ENCODE measurements at regions not wholly inside any gene's neighbourhood (a gene's known extent, or its start where the extent isn't known, plus 50 kb on each side); places are given as distances from the start of the nearest gene placed in this dataset.

DNA sequence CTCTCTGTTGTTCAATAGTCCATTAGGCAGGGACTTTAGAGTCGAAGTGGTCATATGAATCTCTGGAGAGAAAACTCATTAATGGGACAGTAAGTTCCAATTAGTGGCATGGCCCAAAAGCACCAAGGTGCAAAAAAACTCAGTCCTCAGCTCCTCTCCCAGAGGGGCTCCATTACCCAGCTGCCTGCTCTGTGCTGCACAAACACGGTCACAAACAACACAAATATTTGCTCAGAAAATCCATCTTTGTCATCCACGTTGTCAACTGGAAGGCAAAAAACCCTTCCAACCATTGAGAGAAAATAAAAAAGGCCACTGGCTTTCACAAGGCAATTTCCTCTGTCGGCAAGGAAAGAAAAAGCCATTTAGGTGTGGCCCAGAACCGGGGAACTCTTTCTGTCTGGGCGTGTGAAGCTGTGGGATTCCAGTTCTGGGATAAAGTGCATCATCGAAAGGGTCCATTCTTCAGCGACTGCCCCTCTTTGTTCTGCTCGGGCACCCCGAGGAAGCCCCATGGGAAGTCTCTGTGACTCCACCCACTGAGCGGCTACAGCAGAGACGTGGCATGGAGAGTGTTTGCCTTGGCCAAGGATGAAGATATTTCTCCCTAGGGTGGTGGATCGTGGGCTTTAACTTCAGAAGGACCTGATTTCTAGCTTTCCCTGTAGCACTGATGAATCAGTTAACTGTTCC lies 137.6 kb downstream of the VRK1 start:
- Histone ChIP-seq H3K4me3 (replicated peaks in 1 of 3; ENCODE audit: insufficient read depth in 1 of 3, low read depth in 2 of 3, low read length in 3 of 3) (no peak overlapping the region), H3K79me2 (ENCODE audit: insufficient read depth, low read length) (no peaks in the 10 kb centered on the region), H3K27me3 (ENCODE audit: control insufficient read depth in 1 of 2, insufficient read depth in 2 of 2, low read length in 2 of 2) (no peaks in the 10 kb centered on the region), H3K9ac (ENCODE audit: insufficient read depth, low read depth, low read length) (no peak overlapping the region), H3K27ac (ENCODE audit: extremely low read length, insufficient read depth, low read length) (no peak overlapping the region), H2AFZ (ENCODE audit: low read length) (no peak overlapping the region), H3K9me3 (ENCODE audit: low read length) (no peaks in the 10 kb centered on the region), H3K4me1 (ENCODE audit: insufficient read depth, low read length) (no peaks in the 10 kb centered on the region), H3K4me2 (ENCODE audit: low read depth, low read length) (no peak overlapping the region), H3K36me3 (replicated peaks in 1 of 2; ENCODE audit: control insufficient read depth in 1 of 2, insufficient read depth in 2 of 2, low read length in 2 of 2) (no peaks in the 10 kb centered on the region), H4K20me1 (ENCODE audit: insufficient read depth, low read length) (no peaks in the 10 kb centered on the region)
- ATAC-seq (no peak), DNase-seq (ENCODE audit: low spot score) (no peak), FAIRE-seq (no peak)
- intact Hi-C loops (cut with micrococcal nuclease; ENCODE audit: unreplicated experiment) (no loop called here), in situ Hi-C loops (cut with HindIII; ENCODE audit: extremely low pct_ligation_motif_present, low pct_unique_long_range_greater_than_20kb) (no loop called here)
- WGBS (ENCODE audit: low lambda C conversion rate) = 42% methylated on average over 9 of the region's 13 CpGs
- no TSS peak for BruUV-seq (replicated peaks)
- TF ChIP-seq DNMT3B (CRISPR knock-in tag; conservative IDR thresholded peaks at IDR 0.05) (no peak), ZFP41 (CRISPR knock-in tag; IDR thresholded peaks at IDR 0.05; ENCODE audit: borderline replicate concordance) (no peak), KDM5A (IDR thresholded peaks at IDR 0.05; ENCODE audit: borderline replicate concordance, low read length) (no peak), TGIF2 (CRISPR knock-in tag; IDR thresholded peaks at IDR 0.05) (no peak), NBN (conservative IDR thresholded peaks at IDR 0.05) (no peak), KAT8 (CRISPR knock-in tag; IDR thresholded peaks at IDR 0.05) (no peak), ZNF44 (CRISPR knock-in tag; IDR thresholded peaks at IDR 0.05) (no peak)
- TF ChIP-seq, protein P1, sequence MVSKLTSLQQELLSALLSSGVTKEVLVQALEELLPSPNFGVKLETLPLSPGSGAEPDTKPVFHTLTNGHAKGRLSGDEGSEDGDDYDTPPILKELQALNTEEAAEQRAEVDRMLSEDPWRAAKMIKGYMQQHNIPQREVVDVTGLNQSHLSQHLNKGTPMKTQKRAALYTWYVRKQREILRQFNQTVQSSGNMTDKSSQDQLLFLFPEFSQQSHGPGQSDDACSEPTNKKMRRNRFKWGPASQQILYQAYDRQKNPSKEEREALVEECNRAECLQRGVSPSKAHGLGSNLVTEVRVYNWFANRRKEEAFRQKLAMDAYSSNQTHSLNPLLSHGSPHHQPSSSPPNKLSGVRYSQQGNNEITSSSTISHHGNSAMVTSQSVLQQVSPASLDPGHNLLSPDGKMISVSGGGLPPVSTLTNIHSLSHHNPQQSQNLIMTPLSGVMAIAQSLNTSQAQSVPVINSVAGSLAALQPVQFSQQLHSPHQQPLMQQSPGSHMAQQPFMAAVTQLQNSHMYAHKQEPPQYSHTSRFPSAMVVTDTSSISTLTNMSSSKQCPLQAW (CRISPR knock-in tag; IDR thresholded peaks at IDR 0.05) = no peak
- TF ChIP-seq, protein P2, sequence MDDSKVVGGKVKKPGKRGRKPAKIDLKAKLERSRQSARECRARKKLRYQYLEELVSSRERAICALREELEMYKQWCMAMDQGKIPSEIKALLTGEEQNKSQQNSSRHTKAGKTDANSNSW (CRISPR knock-in tag; IDR thresholded peaks at IDR 0.05; ENCODE audit: borderline replicate concordance) = no peak
- TF ChIP-seq, protein P3, sequence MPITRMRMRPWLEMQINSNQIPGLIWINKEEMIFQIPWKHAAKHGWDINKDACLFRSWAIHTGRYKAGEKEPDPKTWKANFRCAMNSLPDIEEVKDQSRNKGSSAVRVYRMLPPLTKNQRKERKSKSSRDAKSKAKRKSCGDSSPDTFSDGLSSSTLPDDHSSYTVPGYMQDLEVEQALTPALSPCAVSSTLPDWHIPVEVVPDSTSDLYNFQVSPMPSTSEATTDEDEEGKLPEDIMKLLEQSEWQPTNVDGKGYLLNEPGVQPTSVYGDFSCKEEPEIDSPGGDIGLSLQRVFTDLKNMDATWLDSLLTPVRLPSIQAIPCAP (CRISPR knock-in tag; IDR thresholded peaks at IDR 0.05; ENCODE audit: low read depth) = no peak
- POLR2A ChIA-PET = no interaction called here
- CTCF ChIA-PET (ENCODE audit: low intra/inter-chr PET ratio, low total read pairs) = no interaction called here

Measured in HepG2 (cell line).